GM23338 (cell line): ENCODE measurements at regions not wholly inside any gene's neighbourhood (a gene's known extent, or its start where the extent isn't known, plus 50 kb on each side); places are given as distances from the start of the nearest gene placed in this dataset.

Source experiments
- ATAC-seq: fragments of 200-7000 bp; cut with Tn5 transposase; 3 replicates; pipeline ENCODE4 v1.9.1; 2020
- DNase-seq: peaks from one replicate; pipeline ENCODE4 v3.0.0-alpha.2; 2015; ENCODE audit warnings: low spot score
- H2AFZ ChIP-seq: fragments of 200-600 bp; sonication (generic); 2 replicates; pipeline ENCODE4 v1.8.0; 2016; ENCODE audit warnings: antibody characterized with exemption, mild to moderate bottlenecking, moderate library complexity
- H3F3A ChIP-seq: fragments of 200-600 bp; sonication (generic); replicated peaks from 2 replicates; pipeline ENCODE4 v1.8.0; 2017; ENCODE audit warnings: antibody characterized with exemption, mixed run types, low read depth
- H3K27ac ChIP-seq: fragments of 200-600 bp; sonication (generic); 2 replicates; pipeline ENCODE4 v1.6.1; 2016; ENCODE audit warnings: low read depth
- H3K27me3 ChIP-seq: fragments of 200-600 bp; sonication (generic); 2 replicates; pipeline ENCODE4 v1.8.0; 2016; ENCODE audit warnings: mild to moderate bottlenecking, mixed run types, moderate library complexity; ENCODE audit not compliant: insufficient read depth
- H3K36me3 ChIP-seq: fragments of 200-600 bp; sonication (generic); 2 replicates; pipeline ENCODE4 v1.8.0; 2016; ENCODE audit warnings: mild to moderate bottlenecking; ENCODE audit not compliant: insufficient read depth
- H3K4me1 ChIP-seq: fragments of 200-600 bp; sonication (generic); 2 replicates; pipeline ENCODE4 v1.8.0; 2016; ENCODE audit warnings: mild to moderate bottlenecking, moderate library complexity; ENCODE audit not compliant: insufficient read depth
- H3K4me2 ChIP-seq: fragments of 200-600 bp; sonication (generic); 2 replicates; pipeline ENCODE4 v1.7.1; 2017; ENCODE audit warnings: mixed run types
- H3K4me3 ChIP-seq: fragments of 200-600 bp; sonication (generic); 2 replicates; pipeline ENCODE4 v1.6.1; 2016; ENCODE audit warnings: mixed run types
- H3K79me2 ChIP-seq: fragments of 200-600 bp; sonication (generic); replicated peaks from 2 replicates; pipeline ENCODE4 v1.8.0; 2017; ENCODE audit warnings: mild to moderate bottlenecking; ENCODE audit not compliant: insufficient read depth
- H3K9me2 ChIP-seq: fragments of 200-600 bp; sonication (generic); 2 replicates; pipeline ENCODE4 v1.8.0; 2017; ENCODE audit not compliant: insufficient read depth
- H4K20me1 ChIP-seq: fragments of 200-600 bp; sonication (generic); replicated peaks from 2 replicates; pipeline ENCODE4 v1.8.0; 2017; ENCODE audit warnings: mild to moderate bottlenecking; ENCODE audit not compliant: insufficient read depth
- H3K27ac Mint-ChIP-seq: 2 replicates; pipeline ENCODE4 v1.8.0; 2020; ENCODE audit warnings: inconsistent platforms, mild to moderate bottlenecking, moderate library complexity, mixed read lengths
- H3K27me3 Mint-ChIP-seq: 3 replicates; pipeline ENCODE4 v1.8.0; 2022; ENCODE audit warnings: low read depth, mild to moderate bottlenecking, moderate library complexity, mixed read lengths, inconsistent platforms; ENCODE audit not compliant: insufficient read depth, poor library complexity
- H3K36me3 Mint-ChIP-seq: 3 replicates; pipeline ENCODE4 v1.8.0; 2021; ENCODE audit warnings: low read depth, mild to moderate bottlenecking, inconsistent platforms, moderate library complexity, mixed read lengths
- H3K4me1 Mint-ChIP-seq: 3 replicates; pipeline ENCODE4 v1.8.0; 2020; ENCODE audit warnings: mild to moderate bottlenecking, inconsistent platforms, mixed read lengths
- H3K4me3 Mint-ChIP-seq: 3 replicates; pipeline ENCODE4 v1.8.0; 2021; ENCODE audit warnings: moderate library complexity, mild to moderate bottlenecking, inconsistent platforms, mixed read lengths
- H3K9me3 Mint-ChIP-seq: 3 replicates; pipeline ENCODE4 v1.8.0; 2020; ENCODE audit warnings: moderate library complexity, mild to moderate bottlenecking, inconsistent platforms, mixed read lengths
- CREB1 ChIP-seq: fragments of 250-450 bp; sonication (Bioruptor Pico); IDR thresholded peaks from 2 replicates; pipeline ENCODE4 v1.5.0; 2020; ENCODE audit warnings: low read depth, mild to moderate bottlenecking, moderate library complexity
- CTCF ChIP-seq, 2 experiments: fragments of 200-600 bp in 1 of 2; sonication (generic) in 1 of 2; conservative IDR thresholded peaks; 2 replicates each; pipeline versions ENCODE4 v1.5.1 to v1.6.1; 2016 to 2017; ENCODE audit warnings: antibody characterized with exemption in 2 of 2, low read depth in 2 of 2, mild to moderate bottlenecking in 2 of 2, moderate library complexity in 1 of 2
- ETS1 ChIP-seq: IDR thresholded peaks from 2 replicates; pipeline ENCODE4 v1.6.1; 2016; ENCODE audit warnings: antibody characterized with exemption
- EZH2 ChIP-seq: fragments of 200-600 bp; sonication (generic); IDR thresholded peaks from one replicate; pipeline ENCODE4 v1.8.0; 2017; ENCODE audit warnings: antibody characterized with exemption, mild to moderate bottlenecking, low read depth; ENCODE audit not compliant: unreplicated experiment
- EZH2phosphoT487 ChIP-seq: fragments of 200-600 bp; sonication (generic); IDR thresholded peaks from one replicate; pipeline ENCODE4 v1.8.1; 2018; ENCODE audit warnings: antibody characterized with exemption; ENCODE audit not compliant: unreplicated experiment
- JUNB ChIP-seq: IDR thresholded peaks from one replicate; pipeline ENCODE4 v1.6.1; 2016; ENCODE audit warnings: antibody characterized with exemption; ENCODE audit not compliant: unreplicated experiment
- NANOG ChIP-seq: IDR thresholded peaks from 2 replicates; pipeline ENCODE4 v1.6.1; 2016; ENCODE audit warnings: antibody characterized with exemption, borderline replicate concordance
- POLR2AphosphoS5 ChIP-seq: IDR thresholded peaks from 2 replicates; pipeline ENCODE4 v1.6.1; 2016; ENCODE audit warnings: antibody characterized with exemption, low read depth
- REST ChIP-seq: IDR thresholded peaks from one replicate; pipeline ENCODE4 v1.6.1; 2018; ENCODE audit warnings: antibody characterized with exemption; ENCODE audit not compliant: unreplicated experiment
- STAT1 ChIP-seq: IDR thresholded peaks from one replicate; pipeline ENCODE4 v1.6.1; 2016; ENCODE audit warnings: antibody characterized with exemption; ENCODE audit not compliant: unreplicated experiment
- ZNF114 ChIP-seq: fragments of 250-450 bp; sonication (Bioruptor Pico); IDR thresholded peaks from 2 replicates; pipeline ENCODE4 v1.5.0; 2020; ENCODE audit warnings: mild to moderate bottlenecking, moderate library complexity
- ZNF331 ChIP-seq: fragments of 250-450 bp; sonication (Bioruptor Pico); IDR thresholded peaks from 2 replicates; pipeline ENCODE4 v1.5.0; 2020; ENCODE audit warnings: low read depth, mild to moderate bottlenecking, moderate library complexity
- TF ChIP-seq, protein P1 (sequence below): fragments of 250-450 bp; sonication (Bioruptor Pico); IDR thresholded peaks from 2 replicates; pipeline ENCODE4 v1.5.0; 2020; ENCODE audit warnings: mild to moderate bottlenecking, moderate library complexity

DNA sequence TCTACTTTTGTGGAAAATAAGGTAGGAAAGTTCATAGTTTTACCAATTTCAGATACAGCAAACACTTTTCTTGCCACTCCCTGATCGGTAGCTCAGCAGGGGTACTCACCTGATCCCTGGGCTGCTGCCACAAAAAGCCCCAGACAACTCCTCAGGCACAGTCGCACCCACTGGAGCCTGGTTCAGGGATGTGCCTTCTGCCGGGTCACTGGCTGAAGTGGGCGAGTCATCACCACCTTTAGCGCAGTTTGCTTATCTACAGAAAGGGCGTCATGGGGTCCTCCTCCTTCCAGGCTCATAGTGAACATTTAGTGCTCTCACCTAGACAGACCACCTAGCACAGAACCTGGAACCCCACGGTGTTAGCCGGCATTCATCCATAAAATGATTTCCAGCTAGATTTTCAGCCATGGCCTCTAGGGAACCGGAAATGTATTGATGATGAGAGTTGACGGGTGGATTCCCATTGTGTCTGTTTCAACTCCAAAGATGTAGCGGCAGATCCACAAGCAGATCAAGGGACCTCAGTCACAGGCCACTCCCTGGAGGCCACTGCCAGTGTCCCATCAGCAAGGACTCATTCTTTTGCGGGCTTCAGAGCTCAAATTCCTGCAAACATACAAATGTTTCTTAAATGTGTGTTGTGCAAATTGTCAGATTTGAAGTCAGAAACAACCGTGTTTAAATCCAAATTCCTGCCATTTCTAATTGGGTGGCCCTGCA lies 408.4 kb upstream of the SALL3 start:
- H3K36me3 ChIP-seq = peaks cover 4% of the 10 kb centered on the region
- peaks cover 95% of the 10 kb centered on the region for H3K9me3 Mint-ChIP-seq
- no peak overlapping the region for H3K27ac ChIP-seq
- no peaks in the 10 kb centered on the region for H4K20me1 ChIP-seq
- no peak overlapping the region for H3K4me3 Mint-ChIP-seq
- H3K4me1 ChIP-seq = no peaks in the 10 kb centered on the region
- no peaks in the 10 kb centered on the region for H3K79me2 ChIP-seq
- peaks cover 2% of the 10 kb centered on the region for H3K27me3 Mint-ChIP-seq
- no peaks in the 10 kb centered on the region for H3K4me1 Mint-ChIP-seq
- H3K27ac Mint-ChIP-seq = no peak overlapping the region
- H3F3A ChIP-seq = no peaks in the 10 kb centered on the region
- H3K4me2 ChIP-seq = no peak overlapping the region
- no peaks in the 10 kb centered on the region for H3K27me3 ChIP-seq
- peaks cover 40% of the 10 kb centered on the region for H3K36me3 Mint-ChIP-seq
- TF ChIP-seq ETS1 = no peak
- TF ChIP-seq NANOG = no peak
- TF ChIP-seq EZH2phosphoT487 = no peak
- TF ChIP-seq EZH2 = no peak
- TF ChIP-seq REST = no peak
- no peak for TF ChIP-seq ZNF331 (CRISPR knock-in tag)
- no peak for TF ChIP-seq CTCF (conservative IDR thresholded peaks at IDR 0.05; ENCODE audit: low read depth in 2 of 2)
- no peak for TF ChIP-seq CREB1
- TF ChIP-seq ZNF114 (CRISPR knock-in tag) = no peak
- TF ChIP-seq JUNB = no peak
- TF ChIP-seq POLR2AphosphoS5 = no peak
- TF ChIP-seq, protein P1, sequence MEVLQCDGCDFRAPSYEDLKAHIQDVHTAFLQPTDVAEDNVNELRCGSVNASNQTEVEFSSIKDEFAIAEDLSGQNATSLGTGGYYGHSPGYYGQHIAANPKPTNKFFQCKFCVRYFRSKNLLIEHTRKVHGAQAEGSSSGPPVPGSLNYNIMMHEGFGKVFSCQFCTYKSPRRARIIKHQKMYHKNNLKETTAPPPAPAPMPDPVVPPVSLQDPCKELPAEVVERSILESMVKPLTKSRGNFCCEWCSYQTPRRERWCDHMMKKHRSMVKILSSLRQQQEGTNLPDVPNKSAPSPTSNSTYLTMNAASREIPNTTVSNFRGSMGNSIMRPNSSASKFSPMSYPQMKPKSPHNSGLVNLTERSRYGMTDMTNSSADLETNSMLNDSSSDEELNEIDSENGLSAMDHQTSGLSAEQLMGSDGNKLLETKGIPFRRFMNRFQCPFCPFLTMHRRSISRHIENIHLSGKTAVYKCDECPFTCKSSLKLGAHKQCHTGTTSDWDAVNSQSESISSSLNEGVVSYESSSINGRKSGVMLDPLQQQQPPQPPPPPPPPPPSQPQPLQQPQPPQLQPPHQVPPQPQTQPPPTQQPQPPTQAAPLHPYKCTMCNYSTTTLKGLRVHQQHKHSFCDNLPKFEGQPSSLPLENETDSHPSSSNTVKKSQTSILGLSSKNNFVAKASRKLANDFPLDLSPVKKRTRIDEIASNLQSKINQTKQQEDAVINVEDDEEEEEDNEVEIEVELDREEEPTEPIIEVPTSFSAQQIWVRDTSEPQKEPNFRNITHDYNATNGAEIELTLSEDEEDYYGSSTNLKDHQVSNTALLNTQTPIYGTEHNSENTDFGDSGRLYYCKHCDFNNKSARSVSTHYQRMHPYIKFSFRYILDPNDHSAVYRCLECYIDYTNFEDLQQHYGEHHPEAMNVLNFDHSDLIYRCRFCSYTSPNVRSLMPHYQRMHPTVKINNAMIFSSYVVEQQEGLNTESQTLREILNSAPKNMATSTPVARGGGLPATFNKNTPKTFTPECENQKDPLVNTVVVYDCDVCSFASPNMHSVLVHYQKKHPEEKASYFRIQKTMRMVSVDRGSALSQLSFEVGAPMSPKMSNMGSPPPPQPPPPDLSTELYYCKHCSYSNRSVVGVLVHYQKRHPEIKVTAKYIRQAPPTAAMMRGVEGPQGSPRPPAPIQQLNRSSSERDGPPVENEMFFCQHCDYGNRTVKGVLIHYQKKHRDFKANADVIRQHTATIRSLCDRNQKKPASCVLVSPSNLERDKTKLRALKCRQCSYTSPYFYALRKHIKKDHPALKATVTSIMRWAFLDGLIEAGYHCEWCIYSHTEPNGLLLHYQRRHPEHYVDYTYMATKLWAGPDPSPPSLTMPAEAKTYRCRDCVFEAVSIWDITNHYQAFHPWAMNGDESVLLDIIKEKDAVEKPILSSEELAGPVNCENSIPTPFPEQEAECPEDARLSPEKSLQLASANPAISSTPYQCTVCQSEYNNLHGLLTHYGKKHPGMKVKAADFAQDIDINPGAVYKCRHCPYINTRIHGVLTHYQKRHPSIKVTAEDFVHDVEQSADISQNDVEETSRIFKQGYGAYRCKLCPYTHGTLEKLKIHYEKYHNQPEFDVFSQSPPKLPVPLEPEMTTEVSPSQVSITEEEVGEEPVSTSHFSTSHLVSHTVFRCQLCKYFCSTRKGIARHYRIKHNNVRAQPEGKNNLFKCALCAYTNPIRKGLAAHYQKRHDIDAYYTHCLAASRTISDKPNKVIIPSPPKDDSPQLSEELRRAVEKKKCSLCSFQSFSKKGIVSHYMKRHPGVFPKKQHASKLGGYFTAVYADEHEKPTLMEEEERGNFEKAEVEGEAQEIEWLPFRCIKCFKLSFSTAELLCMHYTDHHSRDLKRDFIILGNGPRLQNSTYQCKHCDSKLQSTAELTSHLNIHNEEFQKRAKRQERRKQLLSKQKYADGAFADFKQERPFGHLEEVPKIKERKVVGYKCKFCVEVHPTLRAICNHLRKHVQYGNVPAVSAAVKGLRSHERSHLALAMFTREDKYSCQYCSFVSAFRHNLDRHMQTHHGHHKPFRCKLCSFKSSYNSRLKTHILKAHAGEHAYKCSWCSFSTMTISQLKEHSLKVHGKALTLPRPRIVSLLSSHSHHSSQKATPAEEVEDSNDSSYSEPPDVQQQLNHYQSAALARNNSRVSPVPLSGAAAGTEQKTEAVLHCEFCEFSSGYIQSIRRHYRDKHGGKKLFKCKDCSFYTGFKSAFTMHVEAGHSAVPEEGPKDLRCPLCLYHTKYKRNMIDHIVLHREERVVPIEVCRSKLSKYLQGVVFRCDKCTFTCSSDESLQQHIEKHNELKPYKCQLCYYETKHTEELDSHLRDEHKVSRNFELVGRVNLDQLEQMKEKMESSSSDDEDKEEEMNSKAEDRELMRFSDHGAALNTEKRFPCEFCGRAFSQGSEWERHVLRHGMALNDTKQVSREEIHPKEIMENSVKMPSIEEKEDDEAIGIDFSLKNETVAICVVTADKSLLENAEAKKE (CRISPR knock-in tag) = no peak
- no peak for TF ChIP-seq STAT1
- no peak overlapping the region for H3K4me3 ChIP-seq
- ATAC-seq = no peak
- no peaks in the 10 kb centered on the region for H3K9me2 ChIP-seq
- DNase-seq = no peak
- H2AFZ ChIP-seq = no peak overlapping the region
